Stimulated activated memory B cell treated with anti-CD40 and anti-IgM and Interleukin-4, amounts not matched to agents 10 μg/mL and 1 μg/mL and 100 μg/mL, for 72 hours (primary cell): ENCODE measurements at regions not wholly inside any gene's neighbourhood (a gene's known extent, or its start where the extent isn't known, plus 50 kb on each side); places are given as distances from the start of the nearest gene placed in this dataset.

Experiments used
- ATAC-seq: fragments of 150-1000 bp; cut with Tn5 transposase; 2 replicates; pipeline ENCODE4 v1.10.0; 2021
- H3K27ac Mint-ChIP-seq: one replicate; pipeline ENCODE4 v1.8.0; 2022; ENCODE audit warnings: mild to moderate bottlenecking, mixed read lengths
- H3K27me3 Mint-ChIP-seq: one replicate; pipeline ENCODE4 v1.8.0; 2022; ENCODE audit warnings: mixed read lengths
- H3K36me3 Mint-ChIP-seq: one replicate; pipeline ENCODE4 v1.8.0; 2022; ENCODE audit warnings: mixed read lengths
- H3K4me1 Mint-ChIP-seq: one replicate; pipeline ENCODE4 v1.8.0; 2022; ENCODE audit warnings: mixed read lengths
- H3K4me3 Mint-ChIP-seq: one replicate; pipeline ENCODE4 v1.8.0; 2022; ENCODE audit warnings: mild to moderate bottlenecking, moderate library complexity, mixed read lengths
- H3K9me3 Mint-ChIP-seq: one replicate; pipeline ENCODE4 v1.8.0; 2022; ENCODE audit warnings: mixed read lengths

DNA sequence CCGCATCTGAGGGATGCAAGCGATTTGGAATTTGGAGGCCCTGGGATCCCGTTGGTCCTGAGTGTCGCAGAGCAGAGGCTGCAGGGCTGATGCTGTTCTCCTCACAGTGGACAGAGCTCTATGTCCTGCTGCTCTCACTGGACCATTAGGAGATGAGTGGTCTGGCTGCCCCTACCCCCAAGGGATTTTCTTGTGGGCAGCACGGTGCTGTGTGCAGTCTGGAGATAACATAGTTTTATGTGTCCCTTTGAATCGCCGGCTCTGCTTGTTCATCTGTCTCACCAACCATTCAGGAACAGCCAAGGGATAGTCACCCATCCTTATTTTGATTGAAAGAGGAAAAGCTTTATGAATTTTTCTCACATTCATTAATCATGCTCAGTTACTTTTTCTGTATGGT lies 49.9 kb downstream of the CHRM3 start:
- no peaks in the 10 kb centered on the region for H3K4me1 Mint-ChIP-seq
- H3K9me3 Mint-ChIP-seq = peaks cover 8% of the 10 kb centered on the region
- ATAC-seq = no peak
- H3K4me3 Mint-ChIP-seq = no peak overlapping the region
- H3K27ac Mint-ChIP-seq = no peak overlapping the region
- no peaks in the 10 kb centered on the region for H3K27me3 Mint-ChIP-seq
- no peaks in the 10 kb centered on the region for H3K36me3 Mint-ChIP-seq

- Mint-ChIP-seq H3K27ac (no peak overlapping the region), H3K27me3 (no peaks in the 10 kb centered on the region), H3K9me3 (peaks cover 5% of the 10 kb centered on the region), H3K36me3 (no peaks in the 10 kb centered on the region), H3K4me1 (no peaks in the 10 kb centered on the region), H3K4me3 (no peak overlapping the region)
- no peak for ATAC-seq
These were observed 51.5 kb downstream of the CHRM3 start for GRCh38 chr1:239437822-239438221.

- Mint-ChIP-seq H3K4me3 (no peak overlapping the region), H3K9me3 (peaks cover 5% of the 10 kb centered on the region), H3K27me3 (no peaks in the 10 kb centered on the region), H3K4me1 (no peaks in the 10 kb centered on the region), H3K36me3 (no peaks in the 10 kb centered on the region), H3K27ac (no peak overlapping the region)
- ATAC-seq = no peak
These were observed 52.5 kb downstream of the CHRM3 start for GRCh38 chr1:239438891-239439290.

- Mint-ChIP-seq H3K4me3 (no peak overlapping the region), H3K4me1 (no peaks in the 10 kb centered on the region), H3K27ac (no peak overlapping the region), H3K9me3 (peaks cover 6% of the 10 kb centered on the region), H3K27me3 (no peaks in the 10 kb centered on the region), H3K36me3 (no peaks in the 10 kb centered on the region)
- ATAC-seq = no peak
These were observed 57.0 kb downstream of the CHRM3 start for GRCh38 chr1:239443361-239443760.

- H3K27ac Mint-ChIP-seq = no peak overlapping the region
- no peaks in the 10 kb centered on the region for H3K27me3 Mint-ChIP-seq
- ATAC-seq = no peak
- no peak overlapping the region for H3K4me3 Mint-ChIP-seq
- no peaks in the 10 kb centered on the region for H3K4me1 Mint-ChIP-seq
- H3K36me3 Mint-ChIP-seq = no peaks in the 10 kb centered on the region
- peaks cover 9% of the 10 kb centered on the region for H3K9me3 Mint-ChIP-seq
These were observed 60.2 kb downstream of the CHRM3 start for GRCh38 chr1:239446611-239447010.

DNA sequence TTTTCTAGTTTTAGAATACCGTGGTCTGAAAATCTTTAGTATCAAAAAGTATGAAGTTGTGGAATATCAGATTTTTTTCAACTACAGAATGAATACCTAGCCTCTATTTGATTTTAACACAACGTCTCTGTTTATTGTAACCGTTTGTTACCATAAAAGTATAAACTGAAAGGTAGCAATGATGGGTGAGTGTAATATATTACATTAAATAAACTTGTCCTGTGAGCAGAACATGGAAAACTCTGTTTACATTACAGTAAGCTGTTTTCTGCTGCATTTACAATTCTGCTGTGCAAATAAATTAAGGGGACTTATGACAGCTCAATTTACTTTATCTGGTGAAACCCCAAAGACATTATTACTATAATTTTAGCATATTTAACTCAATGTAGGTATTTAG lies 62.5 kb downstream of the CHRM3 start:
- Mint-ChIP-seq H3K4me1 (no peaks in the 10 kb centered on the region), H3K36me3 (no peaks in the 10 kb centered on the region), H3K9me3 (peaks cover 9% of the 10 kb centered on the region), H3K27ac (no peak overlapping the region), H3K27me3 (no peaks in the 10 kb centered on the region), H3K4me3 (no peak overlapping the region)
- no peak for ATAC-seq

DNA sequence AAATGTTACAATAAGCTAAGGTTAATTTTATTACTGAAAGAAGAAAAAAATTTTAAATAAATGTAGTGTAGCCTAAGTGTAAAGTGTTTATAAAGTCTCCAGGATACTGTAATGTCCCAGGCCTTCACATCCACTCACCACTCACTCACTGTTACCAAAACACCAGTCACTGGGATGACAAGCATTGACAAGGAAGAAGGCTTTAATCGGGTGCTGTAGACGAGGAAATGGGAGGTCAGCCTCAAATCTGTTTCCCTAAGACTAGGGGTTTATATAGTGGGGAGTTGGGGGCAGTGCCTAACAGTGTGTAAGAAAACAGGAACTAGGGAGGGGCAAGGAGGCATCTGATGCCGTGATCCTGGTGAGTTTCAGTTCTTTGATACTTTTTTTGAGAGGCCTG lies 69.4 kb downstream of the CHRM3 start:
- H3K4me1 Mint-ChIP-seq = peaks cover 6% of the 10 kb centered on the region
- H3K27ac Mint-ChIP-seq = no peak overlapping the region
- H3K36me3 Mint-ChIP-seq = no peaks in the 10 kb centered on the region
- H3K27me3 Mint-ChIP-seq = no peaks in the 10 kb centered on the region
- no peak for ATAC-seq
- peaks cover 3% of the 10 kb centered on the region for H3K9me3 Mint-ChIP-seq
- H3K4me3 Mint-ChIP-seq = no peak overlapping the region

DNA sequence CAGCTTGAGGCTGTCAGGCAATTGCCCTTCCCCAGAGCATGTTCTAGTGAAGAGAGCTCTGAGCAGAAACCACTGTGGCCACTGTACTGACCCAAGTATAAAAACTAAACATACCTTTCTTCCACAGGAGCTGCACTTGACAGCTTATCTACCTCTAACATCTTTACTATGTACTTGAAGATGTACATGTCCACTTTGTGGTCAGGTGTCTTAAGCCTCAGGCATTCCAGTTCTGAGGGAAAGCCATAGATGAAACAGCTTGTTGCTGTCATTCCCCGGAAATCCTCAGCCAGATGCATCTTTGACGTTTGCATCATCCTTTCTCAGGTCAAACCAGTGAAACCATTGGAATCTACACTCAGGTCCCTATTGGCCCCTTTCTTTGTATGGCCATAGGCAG lies 70.4 kb downstream of the CHRM3 start:
- Mint-ChIP-seq H3K27ac (no peak overlapping the region), H3K36me3 (no peaks in the 10 kb centered on the region), H3K9me3 (peaks cover 3% of the 10 kb centered on the region), H3K4me1 (peaks cover 6% of the 10 kb centered on the region), H3K27me3 (no peaks in the 10 kb centered on the region), H3K4me3 (no peak overlapping the region)
- no peak for ATAC-seq

GRCh38 chr1:239457491-239458143 lies 71.2 kb downstream of the CHRM3 start:
- H3K9me3 Mint-ChIP-seq = peaks cover 3% of the 10 kb centered on the region
- no peaks in the 10 kb centered on the region for H3K27me3 Mint-ChIP-seq
- no peaks in the 10 kb centered on the region for H3K36me3 Mint-ChIP-seq
- ATAC-seq = no peak
- no peak overlapping the region for H3K4me3 Mint-ChIP-seq
- H3K27ac Mint-ChIP-seq = no peak overlapping the region
- peaks cover 6% of the 10 kb centered on the region for H3K4me1 Mint-ChIP-seq

GRCh38 chr1:239458144-239458500 lies 71.8 kb downstream of the CHRM3 start:
- Mint-ChIP-seq H3K9me3 (peaks cover 3% of the 10 kb centered on the region), H3K27ac (no peak overlapping the region), H3K27me3 (no peaks in the 10 kb centered on the region), H3K36me3 (no peaks in the 10 kb centered on the region), H3K4me1 (peaks cover 6% of the 10 kb centered on the region), H3K4me3 (no peak overlapping the region)
- ATAC-seq = no peak

DNA sequence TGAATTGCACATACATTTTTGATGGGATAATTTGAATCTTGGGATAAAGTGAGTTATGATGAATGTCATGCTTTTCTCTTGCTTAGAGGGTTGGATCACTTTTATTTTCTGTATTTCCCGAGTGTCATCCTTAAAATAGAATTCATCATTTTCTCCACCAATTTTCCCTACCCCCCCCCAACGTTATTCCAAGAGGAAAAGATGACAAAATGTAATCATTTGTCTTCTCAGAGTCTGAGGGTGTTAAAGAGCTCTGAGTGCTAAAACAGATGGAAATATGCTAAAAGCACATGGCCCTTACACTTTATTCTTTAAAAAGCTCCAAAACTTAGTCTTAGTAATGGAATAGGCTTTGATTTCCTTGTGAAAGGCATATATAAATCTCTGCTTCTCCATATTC lies 81.4 kb downstream of the CHRM3 start:
- no peaks in the 10 kb centered on the region for H3K4me1 Mint-ChIP-seq
- H3K4me3 Mint-ChIP-seq = no peak overlapping the region
- H3K9me3 Mint-ChIP-seq = no peaks in the 10 kb centered on the region
- no peak for ATAC-seq
- H3K27ac Mint-ChIP-seq = no peak overlapping the region
- H3K36me3 Mint-ChIP-seq = no peaks in the 10 kb centered on the region
- H3K27me3 Mint-ChIP-seq = no peaks in the 10 kb centered on the region

DNA sequence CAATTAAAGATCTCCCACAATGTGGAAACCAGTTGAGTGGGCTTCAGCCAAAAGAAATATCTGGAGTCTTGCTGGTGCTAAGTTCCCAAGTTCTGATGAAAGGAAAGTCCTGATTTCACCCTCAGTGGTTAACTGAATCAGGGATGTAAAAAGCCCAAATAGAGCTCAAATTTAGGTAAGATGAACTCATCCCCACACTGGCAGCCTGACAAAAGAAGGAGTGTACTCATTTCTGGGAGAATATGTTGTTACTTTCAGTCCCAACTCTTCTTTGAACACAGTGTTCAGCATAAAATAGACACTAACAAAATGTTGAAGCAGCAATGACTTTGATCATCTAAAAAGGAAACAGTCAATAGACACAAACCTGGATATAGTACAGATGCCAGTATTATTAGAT lies 91.7 kb downstream of the CHRM3 start:
- Mint-ChIP-seq H3K4me1 (no peaks in the 10 kb centered on the region), H3K27me3 (no peaks in the 10 kb centered on the region)

DNA sequence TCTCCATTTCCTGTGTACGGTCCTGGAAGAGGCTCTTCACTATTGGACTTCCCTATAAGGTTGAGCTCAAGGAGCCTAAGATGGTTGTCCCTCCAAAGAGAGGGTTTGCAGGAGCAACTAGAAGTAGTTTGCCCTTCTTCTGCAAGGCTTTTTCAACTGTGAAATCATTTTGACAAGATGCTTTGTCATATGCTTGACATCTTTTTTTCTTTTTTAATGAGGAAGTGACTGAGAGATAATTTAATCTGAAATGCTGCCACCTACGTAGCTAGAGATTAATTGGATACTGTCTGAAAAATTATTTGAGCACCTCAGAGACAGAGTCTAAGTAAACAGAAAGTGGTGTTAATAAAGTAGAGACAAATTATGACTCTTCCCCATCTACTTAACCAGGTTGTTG lies 97.0 kb downstream of the CHRM3 start:
- Mint-ChIP-seq H3K4me3 (no peak overlapping the region), H3K4me1 (no peaks in the 10 kb centered on the region), H3K36me3 (no peaks in the 10 kb centered on the region), H3K27ac (no peak overlapping the region), H3K27me3 (no peaks in the 10 kb centered on the region), H3K9me3 (peaks cover 14% of the 10 kb centered on the region)
- no peak for ATAC-seq

More for the DNA sequence above, 91.7 kb downstream of the CHRM3 start:
- no peak overlapping the region for H3K4me3 Mint-ChIP-seq
- H3K27ac Mint-ChIP-seq = no peak overlapping the region
- no peak for ATAC-seq
- H3K9me3 Mint-ChIP-seq = peaks cover 15% of the 10 kb centered on the region
- H3K36me3 Mint-ChIP-seq = no peaks in the 10 kb centered on the region

DNA sequence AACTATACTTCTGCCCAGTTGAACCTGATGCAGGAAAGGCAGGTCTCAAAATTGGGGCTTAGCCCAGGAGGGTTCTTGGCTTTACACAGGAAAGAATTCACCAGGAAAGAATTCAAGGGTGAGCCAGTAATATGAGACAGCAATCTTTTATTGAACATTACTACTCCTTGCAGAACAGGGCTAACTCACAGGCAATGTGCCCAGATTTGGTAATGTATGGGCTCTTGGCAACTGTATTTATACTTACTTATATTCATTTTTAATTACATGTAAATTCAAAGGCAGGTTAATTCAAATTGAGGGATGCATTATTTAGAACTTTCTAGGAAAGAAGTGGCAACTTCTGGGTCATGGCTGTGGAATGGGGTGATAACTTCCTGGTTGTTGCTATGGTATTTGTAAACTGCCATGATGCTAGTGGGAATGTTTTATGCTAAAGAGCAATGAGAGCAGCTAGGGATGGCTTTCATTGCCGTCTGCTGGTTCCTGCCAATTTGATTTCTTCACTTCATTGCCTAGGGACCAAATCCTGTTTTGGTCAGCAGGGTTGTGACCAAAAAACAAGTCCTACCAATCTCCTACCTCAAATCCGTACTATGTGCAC lies 107.5 kb downstream of the CHRM3 start:
- Mint-ChIP-seq H3K4me1 (no peaks in the 10 kb centered on the region), H3K27me3 (no peaks in the 10 kb centered on the region)
- ATAC-seq = no peak

GRCh38 chr1:239505094-239505493 lies 118.7 kb downstream of the CHRM3 start:
- no peak for ATAC-seq
- Mint-ChIP-seq H3K9me3 (peaks cover 19% of the 10 kb centered on the region), H3K4me1 (no peaks in the 10 kb centered on the region), H3K27me3 (no peaks in the 10 kb centered on the region), H3K27ac (no peak overlapping the region), H3K36me3 (no peaks in the 10 kb centered on the region), H3K4me3 (no peak overlapping the region)

More for the DNA sequence above, 107.5 kb downstream of the CHRM3 start:
- no peaks in the 10 kb centered on the region for H3K36me3 Mint-ChIP-seq
- H3K4me3 Mint-ChIP-seq = no peak overlapping the region
- H3K27ac Mint-ChIP-seq = no peak overlapping the region
- no peaks in the 10 kb centered on the region for H3K9me3 Mint-ChIP-seq

DNA sequence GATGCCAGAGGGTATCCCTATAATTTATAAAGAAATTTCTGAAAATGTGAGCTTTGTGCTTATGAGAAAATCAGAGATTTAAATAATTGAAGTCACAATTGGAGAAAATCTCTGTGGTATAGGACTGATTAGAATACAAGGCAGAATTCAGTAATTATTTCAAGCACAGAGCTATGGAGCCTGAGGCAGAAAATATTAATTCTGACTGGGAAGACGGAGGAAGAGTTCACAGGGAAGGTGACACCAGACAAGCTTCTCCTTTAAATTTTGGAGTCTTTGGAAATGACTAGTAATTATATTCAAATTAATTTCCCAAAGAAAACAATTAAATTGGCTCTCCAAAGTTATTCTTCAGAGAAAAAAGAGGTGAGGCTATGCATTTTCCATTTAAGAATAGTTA lies 121.5 kb downstream of the CHRM3 start:
- ATAC-seq = no peak
- Mint-ChIP-seq H3K9me3 (peaks cover 15% of the 10 kb centered on the region), H3K4me1 (no peaks in the 10 kb centered on the region), H3K36me3 (no peaks in the 10 kb centered on the region), H3K27me3 (no peaks in the 10 kb centered on the region), H3K4me3 (no peak overlapping the region), H3K27ac (no peak overlapping the region)
